Loucy (cell line): ENCODE measurements at regions not wholly inside any gene's neighbourhood (a gene's known extent, or its start where the extent isn't known, plus 50 kb on each side); places are given as distances from the start of the nearest gene placed in this dataset.

Experiments
- H2AFZ ChIP-seq: fragments of 200-600 bp; sonication (generic); 2 replicates; pipeline ENCODE4 v1.6.0; 2016; ENCODE audit warnings: antibody characterized with exemption, mild to moderate bottlenecking, low read length, moderate library complexity
- H3F3A ChIP-seq: fragments of 200-600 bp; 2 replicates; pipeline ENCODE4 v1.6.0; 2016; ENCODE audit warnings: antibody characterized with exemption, low read depth, mild to moderate bottlenecking
- H3K27me3 ChIP-seq: fragments of 200-600 bp; sonication (generic); 2 replicates; pipeline ENCODE4 v1.6.1; 2014; ENCODE audit warnings: low read length, mild to moderate bottlenecking; ENCODE audit not compliant: insufficient read depth, poor library complexity, severe bottlenecking
- H3K36me3 ChIP-seq: fragments of 200-600 bp; sonication (generic); 2 replicates; pipeline ENCODE4 v1.6.1; 2016; ENCODE audit warnings: low read length; ENCODE audit not compliant: insufficient read depth
- H3K4me1 ChIP-seq: fragments of 200-600 bp; sonication (generic); 2 replicates; pipeline ENCODE4 v1.5.1; 2014; ENCODE audit warnings: low read length, mild to moderate bottlenecking; ENCODE audit not compliant: insufficient read depth, poor library complexity, severe bottlenecking
- H3K4me2 ChIP-seq: fragments of 200-600 bp; sonication (generic); 2 replicates; pipeline ENCODE4 v1.6.0; 2014; ENCODE audit warnings: antibody characterized with exemption, low read length, low read depth, mild to moderate bottlenecking; ENCODE audit not compliant: poor library complexity, severe bottlenecking
- H3K4me3 ChIP-seq: fragments of 200-600 bp; sonication (generic); 2 replicates; pipeline ENCODE4 v1.5.1; 2014; ENCODE audit warnings: low read length, mild to moderate bottlenecking, mixed read lengths; ENCODE audit not compliant: poor library complexity, severe bottlenecking
- H3K79me2 ChIP-seq: fragments of 200-600 bp; sonication (generic); 2 replicates; pipeline ENCODE4 v1.6.1; 2014; ENCODE audit warnings: low read length; ENCODE audit not compliant: insufficient read depth
- H3K9ac ChIP-seq: fragments of 200-600 bp; sonication (generic); 2 replicates; pipeline ENCODE4 v1.6.0; 2014; ENCODE audit warnings: mild to moderate bottlenecking, low read depth, low read length, moderate library complexity; ENCODE audit not compliant: poor library complexity, severe bottlenecking
- H3K9me2 ChIP-seq: fragments of 200-600 bp; sonication (generic); replicated peaks from 2 replicates; pipeline ENCODE4 v1.6.1; 2016; ENCODE audit warnings: low read depth, low read length, mixed read lengths
- H3K9me3 ChIP-seq: fragments of 200-600 bp; sonication (generic); 2 replicates; pipeline ENCODE4 v1.6.1; 2014; ENCODE audit warnings: mild to moderate bottlenecking, antibody characterized with exemption, low read length, low read depth; ENCODE audit not compliant: insufficient read depth
- H4K20me1 ChIP-seq: fragments of 200-600 bp; sonication (generic); 2 replicates; pipeline ENCODE4 v1.6.0; 2014; ENCODE audit warnings: antibody characterized with exemption, low read length, mild to moderate bottlenecking; ENCODE audit not compliant: insufficient read depth, poor library complexity, severe bottlenecking
- EZH2phosphoT487 ChIP-seq: fragments of 200-600 bp; IDR thresholded peaks from 2 replicates; pipeline ENCODE4 v1.6.1; 2018; ENCODE audit warnings: antibody characterized with exemption, mild to moderate bottlenecking, moderate library complexity, borderline replicate concordance
- TF ChIP-seq, protein P1 (sequence below): fragments of 200-600 bp; sonication (generic); conservative IDR thresholded peaks from 2 replicates; pipeline ENCODE4 v1.5.1; 2014; ENCODE audit warnings: mild to moderate bottlenecking, antibody characterized with exemption, low read length

GRCh38 chr4:58247792-58248191 is 1137.6 kb upstream of the IGFBP7 start:
- TF ChIP-seq, protein P1, sequence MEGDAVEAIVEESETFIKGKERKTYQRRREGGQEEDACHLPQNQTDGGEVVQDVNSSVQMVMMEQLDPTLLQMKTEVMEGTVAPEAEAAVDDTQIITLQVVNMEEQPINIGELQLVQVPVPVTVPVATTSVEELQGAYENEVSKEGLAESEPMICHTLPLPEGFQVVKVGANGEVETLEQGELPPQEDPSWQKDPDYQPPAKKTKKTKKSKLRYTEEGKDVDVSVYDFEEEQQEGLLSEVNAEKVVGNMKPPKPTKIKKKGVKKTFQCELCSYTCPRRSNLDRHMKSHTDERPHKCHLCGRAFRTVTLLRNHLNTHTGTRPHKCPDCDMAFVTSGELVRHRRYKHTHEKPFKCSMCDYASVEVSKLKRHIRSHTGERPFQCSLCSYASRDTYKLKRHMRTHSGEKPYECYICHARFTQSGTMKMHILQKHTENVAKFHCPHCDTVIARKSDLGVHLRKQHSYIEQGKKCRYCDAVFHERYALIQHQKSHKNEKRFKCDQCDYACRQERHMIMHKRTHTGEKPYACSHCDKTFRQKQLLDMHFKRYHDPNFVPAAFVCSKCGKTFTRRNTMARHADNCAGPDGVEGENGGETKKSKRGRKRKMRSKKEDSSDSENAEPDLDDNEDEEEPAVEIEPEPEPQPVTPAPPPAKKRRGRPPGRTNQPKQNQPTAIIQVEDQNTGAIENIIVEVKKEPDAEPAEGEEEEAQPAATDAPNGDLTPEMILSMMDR, result peak; percentile 17; the same call in 1 of the 2 replicates
- TF ChIP-seq EZH2phosphoT487, result no peak
- H3K4me3 ChIP-seq, result no peak overlapping the region
- no peaks in the 10 kb centered on the region for H3K9me2 ChIP-seq
- no peak overlapping the region for H3K4me2 ChIP-seq
- H2AFZ ChIP-seq, result no peak overlapping the region
- no peaks in the 10 kb centered on the region for H3K36me3 ChIP-seq
- H3K27me3 ChIP-seq, result no peaks in the 10 kb centered on the region
- no peaks in the 10 kb centered on the region for H3K9me3 ChIP-seq
- no peaks in the 10 kb centered on the region for H4K20me1 ChIP-seq
- no peaks in the 10 kb centered on the region for H3K79me2 ChIP-seq
- no peaks in the 10 kb centered on the region for H3K4me1 ChIP-seq
- H3F3A ChIP-seq, result no peaks in the 10 kb centered on the region
- H3K9ac ChIP-seq, result no peak overlapping the region

DNA sequence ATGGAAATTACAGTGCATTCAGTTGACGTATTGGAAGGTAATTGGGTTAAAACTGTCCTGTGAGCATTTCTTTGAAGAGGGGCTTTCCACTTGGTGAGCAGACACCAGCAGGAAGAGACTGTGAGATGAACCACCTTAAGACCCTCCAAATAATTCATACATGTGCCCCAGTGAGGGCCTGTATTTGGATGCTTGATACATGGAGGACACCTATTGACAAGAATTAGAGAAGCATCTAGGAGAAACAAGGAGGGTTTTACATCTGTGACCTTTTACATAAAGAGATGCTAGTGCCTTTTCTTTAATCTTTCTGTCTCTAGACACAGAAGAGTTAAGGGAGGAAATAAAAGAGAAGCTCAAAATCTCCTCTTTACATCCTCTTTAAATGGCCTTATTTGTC is 1115.3 kb upstream of the IGFBP7 start:
- Histone ChIP-seq H3K9ac (no peak overlapping the region), H2AFZ (no peak overlapping the region), H3K9me3 (no peaks in the 10 kb centered on the region), H3K79me2 (no peaks in the 10 kb centered on the region), H3K27me3 (no peaks in the 10 kb centered on the region), H3K36me3 (no peaks in the 10 kb centered on the region), H3K9me2 (no peaks in the 10 kb centered on the region), H3F3A (no peaks in the 10 kb centered on the region), H3K4me3 (no peak overlapping the region), H4K20me1 (no peaks in the 10 kb centered on the region), H3K4me2 (no peak overlapping the region), H3K4me1 (no peaks in the 10 kb centered on the region)
- TF ChIP-seq, protein P1, result no peak
- no peak for TF ChIP-seq EZH2phosphoT487

- Histone ChIP-seq H3K36me3 (no peaks in the 10 kb centered on the region), H3K4me1 (no peaks in the 10 kb centered on the region), H3K9ac (no peak overlapping the region), H3K27me3 (no peaks in the 10 kb centered on the region), H3K4me2 (no peak overlapping the region), H2AFZ (no peak overlapping the region), H3K79me2 (no peaks in the 10 kb centered on the region), H3K9me3 (no peaks in the 10 kb centered on the region; the same call in 1 of the 2 replicates), H3F3A (no peaks in the 10 kb centered on the region), H3K4me3 (no peak overlapping the region), H3K9me2 (no peaks in the 10 kb centered on the region), H4K20me1 (no peaks in the 10 kb centered on the region)
- TF ChIP-seq, protein P1, result no peak
- TF ChIP-seq EZH2phosphoT487, result no peak
Measured at GRCh38 chr4:58219179-58219578, 1109.0 kb upstream of the IGFBP7 start.
